HG03135 (cell line): ENCODE measurements at regions not wholly inside any gene's neighbourhood (a gene's known extent, or its start where the extent isn't known, plus 50 kb on each side); places are given as distances from the start of the nearest gene placed in this dataset.

Source experiments
- ATAC-seq: cut with Tn5 transposase; IDR thresholded peaks from one replicate; pipeline ENCODE4 v1.9.1; 2021; ENCODE audit warnings: mild to moderate bottlenecking, moderate library complexity; ENCODE audit not compliant: unreplicated experiment

- ATAC-seq, result no peak
Measured at GRCh38 chr21:22535630-22536029, 1537.4 kb downstream of the NCAM2 start.

- no peak for ATAC-seq
Measured at GRCh38 chr21:22536509-22536908, 1538.3 kb downstream of the NCAM2 start.

GRCh38 chr21:22544747-22545146, 1546.5 kb downstream of the NCAM2 start:
- ATAC-seq, result no peak

GRCh38 chr21:22552390-22552789, 1554.2 kb downstream of the NCAM2 start:
- no peak for ATAC-seq

- ATAC-seq, result no peak
Measured at GRCh38 chr21:22554690-22555316, 1556.6 kb downstream of the NCAM2 start.

GRCh38 chr21:22556829-22557228, 1558.6 kb downstream of the NCAM2 start:
- no peak for ATAC-seq

- no peak for ATAC-seq
Measured at GRCh38 chr21:22561946-22562345, 1563.7 kb downstream of the NCAM2 start.

- no peak for ATAC-seq
Measured at GRCh38 chr21:22573834-22574233, 1575.6 kb downstream of the NCAM2 start.

GRCh38 chr21:22575165-22575584, 1577.0 kb downstream of the NCAM2 start:
- no peak for ATAC-seq

- no peak for ATAC-seq
Measured at GRCh38 chr21:22579741-22580140, 1581.5 kb downstream of the NCAM2 start.

- ATAC-seq, result no peak
Measured at GRCh38 chr21:22582026-22582425, 1583.8 kb downstream of the NCAM2 start.

- no peak for ATAC-seq
Measured at GRCh38 chr21:22584308-22584707, 1586.1 kb downstream of the NCAM2 start.

- ATAC-seq, result no peak
Measured at GRCh38 chr21:22585558-22585957, 1587.3 kb downstream of the NCAM2 start.

- no peak for ATAC-seq
Measured at GRCh38 chr21:22597660-22598255, 1599.5 kb downstream of the NCAM2 start.

GRCh38 chr21:22609802-22610201, 1611.6 kb downstream of the NCAM2 start:
- ATAC-seq, result no peak

- no peak for ATAC-seq
Measured at GRCh38 chr21:22627911-22628310, 1629.7 kb downstream of the NCAM2 start.

- no peak for ATAC-seq
Measured at GRCh38 chr21:22630953-22631465, 1632.8 kb downstream of the NCAM2 start.

- no peak for ATAC-seq
Measured at GRCh38 chr21:22632176-22632575, 1634.0 kb downstream of the NCAM2 start.

- ATAC-seq, result no peak
Measured at GRCh38 chr21:22649246-22649645, 1651.0 kb downstream of the NCAM2 start.

- ATAC-seq, result no peak
Measured at GRCh38 chr21:22650226-22650625, 1652.0 kb downstream of the NCAM2 start.

- no peak for ATAC-seq
Measured at GRCh38 chr21:22657781-22658180, 1659.6 kb downstream of the NCAM2 start.

- no peak for ATAC-seq
Measured at GRCh38 chr21:22670148-22670547, 1671.9 kb downstream of the NCAM2 start.

- ATAC-seq, result no peak
Measured at GRCh38 chr21:22679207-22679606, 1681.0 kb downstream of the NCAM2 start.
